Activated CD4-positive, alpha-beta T cell treated with anti-CD3 and anti-CD28 coated beads, Interleukin-2, Interleukin-4, amounts not matched to agents 100 ng/mL and 50 ng/mL, durations not matched to agents 16 hours and 8 hours (primary cell): ENCODE measurements at regions not wholly inside any gene's neighbourhood (a gene's known extent, or its start where the extent isn't known, plus 50 kb on each side); places are given as distances from the start of the nearest gene placed in this dataset.

ENCODE experiments used
- DNase-seq: peaks from one replicate; pipeline ENCODE4 v3.0.0-alpha.2; 2020; ENCODE audit warnings: low spot score

DNA sequence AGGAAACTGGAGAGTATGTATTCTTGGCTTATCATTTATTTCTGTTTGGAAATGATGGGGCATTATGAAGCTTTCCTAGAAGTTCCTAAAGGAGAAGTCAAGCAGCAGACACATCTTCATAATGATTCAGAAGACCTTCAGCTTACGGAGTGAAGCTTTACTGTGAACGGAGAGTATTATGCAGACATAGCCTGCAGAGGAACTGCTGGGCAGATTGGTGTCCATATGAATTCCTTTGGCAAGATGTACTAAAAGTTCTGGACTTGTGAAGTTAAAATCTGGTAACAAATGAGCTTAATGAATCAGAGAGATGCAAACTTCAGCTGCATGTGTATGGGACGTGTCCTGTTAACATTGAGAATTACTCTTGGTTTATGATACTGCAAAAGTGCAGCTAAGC, 60.1 kb downstream of the NABP1 start:
- DNase-seq: no peak

GRCh38 chr2:191738667-191739066, 60.7 kb downstream of the NABP1 start:
- DNase-seq: no peak

GRCh38 chr2:191739194-191739593, 61.3 kb downstream of the NABP1 start:
- no peak for DNase-seq

DNA sequence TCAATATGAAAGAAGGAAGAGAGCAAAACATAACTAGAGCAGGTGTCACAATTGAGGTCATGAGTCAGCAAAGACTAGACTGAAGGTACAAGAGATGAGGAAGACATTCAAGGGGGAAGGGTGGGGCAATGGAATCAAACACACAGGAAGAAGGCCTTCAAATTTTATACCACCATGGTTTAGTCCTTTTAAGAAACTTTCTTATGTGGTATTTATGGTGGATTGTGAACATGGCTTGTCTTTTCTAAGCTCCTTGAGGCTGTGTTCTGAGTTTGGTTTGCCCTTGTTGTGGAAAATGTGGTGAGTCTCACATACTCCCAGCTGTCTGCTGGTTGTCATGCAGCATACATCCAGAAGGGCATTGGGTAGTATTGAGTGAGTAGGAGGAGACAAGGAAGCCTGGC, 62.1 kb downstream of the NABP1 start:
- DNase-seq: peak; percentile 52

- DNase-seq: no peak
Observed at GRCh38 chr2:191740759-191741158, 62.8 kb downstream of the NABP1 start.

DNA sequence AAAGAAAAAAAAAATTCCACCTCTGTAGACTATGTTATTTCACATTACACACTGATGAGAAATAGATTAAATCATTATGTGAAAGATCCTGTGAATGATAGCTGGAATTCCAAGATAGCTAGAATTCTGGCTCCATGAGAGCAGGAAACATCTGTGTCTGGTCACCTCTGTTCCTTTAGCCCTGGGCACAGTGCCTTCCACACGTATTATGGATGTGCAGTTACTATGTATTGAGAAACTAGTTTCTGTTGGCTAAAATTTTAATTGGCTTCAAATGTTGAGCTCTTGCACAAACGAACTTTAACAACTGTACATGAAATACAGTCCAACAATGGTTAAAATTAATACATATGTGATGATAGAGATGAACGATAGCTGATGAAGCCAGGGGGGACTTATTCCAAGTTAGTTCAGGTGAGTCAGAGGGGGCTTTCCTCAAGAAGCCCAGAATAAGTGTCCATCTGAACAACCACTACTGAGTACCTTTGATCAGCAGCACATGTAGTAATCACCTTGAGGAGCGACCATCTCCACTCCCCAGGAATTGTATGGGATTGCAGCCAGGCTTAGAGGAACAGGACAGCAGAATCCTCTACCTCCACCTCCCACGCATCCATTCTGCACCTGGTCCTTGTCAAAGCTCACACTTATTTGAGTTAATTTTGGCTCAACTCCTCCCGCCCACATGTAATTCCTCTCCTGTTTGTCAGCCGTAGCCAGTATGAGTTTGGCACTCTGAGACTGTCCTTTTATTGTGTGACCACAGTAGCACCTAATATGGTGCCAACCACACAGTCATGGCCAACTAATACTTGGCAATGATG, 68.6 kb downstream of the NABP1 start:
- no peak for DNase-seq

- DNase-seq: no peak
Observed at GRCh38 chr2:191747170-191747530, 69.2 kb downstream of the NABP1 start.

DNA sequence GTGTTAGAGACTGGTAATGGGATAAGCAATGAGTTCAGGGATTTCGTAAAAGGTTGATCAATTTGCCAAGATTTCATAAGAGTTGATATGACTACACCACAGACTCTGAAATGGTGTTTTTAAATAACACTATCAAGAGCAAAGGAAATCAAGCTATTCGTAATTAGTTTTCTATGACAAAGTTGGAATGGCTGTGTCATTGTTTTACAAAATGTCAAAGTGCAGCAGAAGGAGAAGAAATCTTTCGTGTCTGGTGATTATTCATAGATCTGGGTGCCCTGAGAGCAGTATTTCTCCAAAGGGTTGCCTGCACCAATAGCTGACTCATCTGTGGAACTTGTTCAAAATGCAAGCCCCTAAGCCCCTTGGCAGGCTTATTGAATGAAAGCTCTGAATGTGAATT, 70.1 kb downstream of the NABP1 start:
- DNase-seq: peak; percentile 43

DNA sequence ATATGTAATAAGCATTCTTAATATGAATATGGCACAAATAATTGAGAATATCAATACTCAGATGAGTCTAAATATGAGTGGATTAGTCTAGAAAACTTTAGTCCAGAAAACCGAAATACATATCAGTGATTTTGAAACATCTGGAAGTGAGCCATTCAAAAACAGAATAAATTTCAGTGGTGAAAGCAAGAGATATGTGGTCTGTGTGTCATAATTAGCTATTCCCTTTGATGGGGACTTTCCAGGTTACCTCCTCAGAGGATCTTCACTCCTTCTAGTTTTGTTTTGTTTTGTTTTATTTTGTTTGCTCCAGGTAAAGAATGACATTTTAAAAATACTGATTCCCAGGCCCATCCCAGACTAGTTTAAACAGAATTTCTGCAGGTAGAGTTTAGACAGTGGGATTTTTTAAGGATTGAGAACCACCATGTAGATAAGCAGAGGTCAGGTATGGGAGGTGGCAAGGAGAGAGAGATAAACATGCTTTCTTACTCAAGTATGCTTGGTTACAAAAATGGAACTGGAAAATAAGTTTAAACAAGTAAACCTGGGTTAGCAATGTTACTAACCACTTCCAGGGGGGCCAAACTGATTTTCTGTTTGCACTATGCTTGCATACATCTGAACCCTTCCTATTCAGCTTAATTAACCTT, 70.7 kb downstream of the NABP1 start:
- DNase-seq: peak; percentile 57

- DNase-seq: no peak
Observed at GRCh38 chr2:191749181-191749540, 71.2 kb downstream of the NABP1 start.

GRCh38 chr2:191754103-191754502, 76.2 kb downstream of the NABP1 start:
- no peak for DNase-seq

GRCh38 chr2:191756761-191757160, 78.8 kb downstream of the NABP1 start:
- DNase-seq: no peak

DNA sequence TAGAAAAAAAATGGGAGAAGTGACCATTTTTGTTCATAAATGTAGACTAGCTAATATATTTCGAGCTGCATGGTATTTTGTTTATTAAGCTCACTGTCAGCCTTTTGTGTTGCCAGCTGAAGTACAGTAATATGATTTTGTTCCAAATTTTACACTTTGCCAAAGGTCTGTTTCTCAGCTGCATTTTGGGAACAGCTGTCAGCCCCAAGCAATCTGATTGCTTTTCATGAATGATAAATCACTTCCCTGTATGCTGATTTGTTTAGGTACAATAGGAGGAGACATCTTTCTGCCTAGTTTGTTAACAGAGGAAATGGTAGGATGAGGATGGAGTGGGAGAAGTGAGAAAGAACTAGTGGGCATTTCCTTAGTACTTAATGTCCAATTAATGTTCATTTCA, 79.3 kb downstream of the NABP1 start:
- DNase-seq: no peak

GRCh38 chr2:191758518-191759507, 80.9 kb downstream of the NABP1 start:
- peak; percentile 64 for DNase-seq

GRCh38 chr2:191759680-191760079, 81.7 kb downstream of the NABP1 start:
- no peak for DNase-seq

DNA sequence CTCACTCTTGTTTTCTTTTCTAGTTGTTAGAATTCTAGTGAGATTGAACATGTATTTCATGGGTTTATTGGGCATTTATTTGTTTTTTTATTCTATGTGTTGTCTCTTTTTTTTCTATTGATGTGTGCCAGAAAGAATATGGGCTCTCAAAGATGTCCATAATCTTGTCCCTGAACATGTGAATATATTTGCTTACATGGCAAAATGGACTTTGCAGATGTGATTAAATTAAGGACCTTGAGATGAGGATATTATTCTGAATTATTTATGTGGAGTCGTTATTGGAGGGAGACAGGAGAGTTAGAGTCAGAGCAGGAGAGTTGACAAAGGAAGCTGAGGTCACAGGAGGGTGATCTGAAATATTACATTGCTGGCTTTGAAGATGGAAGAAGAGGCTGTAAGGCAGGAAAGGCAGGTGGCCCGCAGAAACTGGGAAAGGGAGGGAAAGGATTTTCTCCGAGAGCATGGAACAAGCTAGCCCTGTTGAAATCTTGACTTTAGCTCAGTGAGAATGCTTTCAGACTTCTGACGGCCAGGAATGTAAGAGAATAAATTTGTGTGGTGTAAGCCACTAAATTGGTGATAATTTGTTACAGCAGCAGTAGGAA, 82.8 kb downstream of the NABP1 start:
- no peak for DNase-seq

- DNase-seq: no peak
Observed at GRCh38 chr2:191773136-191773535, 73.8 kb downstream of the CAVIN2 start.

GRCh38 chr2:191777351-191777750, 69.5 kb downstream of the CAVIN2 start:
- no peak for DNase-seq

GRCh38 chr2:191778041-191778440, 68.8 kb downstream of the CAVIN2 start:
- DNase-seq: no peak

DNA sequence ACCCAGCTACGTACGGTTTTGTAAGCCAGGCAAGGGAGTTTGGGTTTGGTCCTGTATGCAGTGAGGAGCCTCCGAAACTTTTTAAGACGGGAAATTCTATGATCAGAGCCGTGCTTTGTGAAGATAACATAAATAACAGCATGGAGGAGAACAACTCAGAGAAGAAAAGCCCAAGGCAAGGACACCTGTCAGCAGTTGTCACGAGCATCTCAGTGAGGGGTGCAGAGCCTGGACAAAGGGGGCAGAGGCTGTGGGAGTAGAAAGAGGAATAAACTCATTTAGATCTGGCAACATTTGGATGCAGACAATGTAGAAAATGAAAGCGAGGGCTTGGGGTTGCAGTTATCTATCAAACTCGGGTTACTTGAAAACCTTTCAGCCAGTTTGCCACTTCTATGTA, 64.5 kb downstream of the CAVIN2 start:
- DNase-seq: no peak

GRCh38 chr2:191783416-191783815, 63.5 kb downstream of the CAVIN2 start:
- no peak for DNase-seq
